IMR-90 (cell line): ENCODE measurements at regions not wholly inside any gene's neighbourhood (a gene's known extent, or its start where the extent isn't known, plus 50 kb on each side); places are given as distances from the start of the nearest gene placed in this dataset.

Experiments
- ATAC-seq: fragments of 200-7000 bp; cut with Tn5 transposase; 2 replicates; pipeline ENCODE4 v1.9.1; 2020; ENCODE audit warnings: low read depth, mild to moderate bottlenecking, moderate library complexity
- BruUV-seq: library from RNA; stranded (reverse); fragments of 400-500 nt; replicated peaks from 2 replicates; lab custom pipeline; 2021; lab: Mats Ljungman, UMichigan
- CTCF ChIA-PET: fragments of 300-600 bp; formaldehyde crosslinking; extraction: SDS; loops from one replicate; lab custom pipeline; 2021; ENCODE audit warnings: antibody characterized with exemption; lab: Yijun Ruan, JAX
- POLR2A ChIA-PET: fragments of 300-600 bp; sonication (Branson Sonifier 250); formaldehyde crosslinking; loops from one replicate; lab custom pipeline; 2022; ENCODE audit warnings: antibody characterized with exemption; ENCODE audit not compliant: unreplicated experiment; lab: Charles Lee
- DNase-seq: peaks from one replicate; pipeline ENCODE4 v3.0.0; 2013
- H2AFZ ChIP-seq: replicated peaks from 2 replicates; pipeline ENCODE3; 2013; ENCODE audit warnings: low read length, mild to moderate bottlenecking; ENCODE audit not compliant: poor library complexity
- H2AK5ac ChIP-seq: 2 replicates; pipeline ENCODE4 v1.6.1; 2013; ENCODE audit warnings: low read depth, low read length, inconsistent platforms
- H2AK9ac ChIP-seq: replicated peaks from 2 replicates; pipeline ENCODE3; 2013; ENCODE audit warnings: mild to moderate bottlenecking, low read depth, low read length, moderate library complexity; ENCODE audit not compliant: poor library complexity
- H2BK120ac ChIP-seq: 2 replicates; pipeline ENCODE4 v1.6.1; 2013; ENCODE audit warnings: low read depth, low read length, inconsistent platforms
- H2BK15ac ChIP-seq: 3 replicates; pipeline ENCODE4 v1.6.1; 2013; ENCODE audit warnings: low read depth, low read length, inconsistent platforms
- H2BK20ac ChIP-seq: 2 replicates; pipeline ENCODE4 v1.6.1; 2013; ENCODE audit warnings: low read depth, mild to moderate bottlenecking, inconsistent platforms, low read length, moderate library complexity
- H2BK5ac ChIP-seq: 2 replicates; pipeline ENCODE4 v1.6.1; 2013; ENCODE audit warnings: mild to moderate bottlenecking, low read depth, low read length, inconsistent platforms; ENCODE audit not compliant: poor library complexity, severe bottlenecking
- H3K14ac ChIP-seq: replicated peaks from 2 replicates; pipeline ENCODE4 v1.6.1; 2013; ENCODE audit warnings: low read depth, low read length, inconsistent platforms
- H3K18ac ChIP-seq: 2 replicates; pipeline ENCODE4 v1.6.1; 2013; ENCODE audit warnings: low read depth, low read length, control low read depth
- H3K23ac ChIP-seq: 2 replicates; pipeline ENCODE4 v1.6.1; 2013; ENCODE audit warnings: low read depth, low read length, inconsistent platforms
- H3K27ac ChIP-seq: 2 replicates; pipeline ENCODE4 v1.5.1; 2013; ENCODE audit warnings: mild to moderate bottlenecking, control low read depth, low read length; ENCODE audit not compliant: insufficient read depth
- H3K27me3 ChIP-seq: 2 replicates; pipeline ENCODE4 v1.6.1; 2013; ENCODE audit warnings: low read length; ENCODE audit not compliant: control insufficient read depth, insufficient read depth
- H3K36me3 ChIP-seq: 2 replicates; pipeline ENCODE4 v1.6.1; 2013; ENCODE audit warnings: low read length, mixed read lengths; ENCODE audit not compliant: control insufficient read depth, insufficient read depth
- H3K4ac ChIP-seq: 2 replicates; pipeline ENCODE4 v1.6.1; 2013; ENCODE audit warnings: low read depth, low read length, inconsistent platforms
- H3K4me1 ChIP-seq: 2 replicates; pipeline ENCODE4 v1.6.1; 2013; ENCODE audit warnings: low read length, mixed read lengths; ENCODE audit not compliant: control insufficient read depth, insufficient read depth
- H3K4me2 ChIP-seq: 2 replicates; pipeline ENCODE4 v1.6.1; 2013; ENCODE audit warnings: low read depth, mild to moderate bottlenecking, control low read depth, low read length, moderate library complexity
- H3K4me3 ChIP-seq: 2 replicates; pipeline ENCODE4 v1.5.1; 2013; ENCODE audit warnings: low read depth, mild to moderate bottlenecking, control low read depth, low read length, moderate library complexity; ENCODE audit not compliant: insufficient read depth
- H3K56ac ChIP-seq: 2 replicates; pipeline ENCODE4 v1.6.1; 2013; ENCODE audit warnings: low read length, inconsistent platforms; ENCODE audit not compliant: insufficient read depth; ENCODE audit errors: extremely low read depth
- H3K79me1 ChIP-seq, 2 experiments: 2 replicates each; pipeline ENCODE4 v1.6.1; 2013; ENCODE audit warnings: low read length in 2 of 2, inconsistent platforms in 1 of 2, low read depth in 1 of 2
- H3K9ac ChIP-seq: 2 replicates; pipeline ENCODE4 v1.6.1; 2013; ENCODE audit warnings: low read depth, low read length, control low read depth
- H3K9me1 ChIP-seq: 2 replicates; pipeline ENCODE4 v1.6.1; 2013; ENCODE audit warnings: low read length, inconsistent platforms; ENCODE audit not compliant: insufficient read depth
- H3K9me3 ChIP-seq: 2 replicates; pipeline ENCODE4 v1.6.1; 2013; ENCODE audit warnings: low read length; ENCODE audit not compliant: control insufficient read depth, insufficient read depth
- H4K20me1 ChIP-seq: 2 replicates; pipeline ENCODE4 v1.6.1; 2013; ENCODE audit warnings: low read length, inconsistent platforms; ENCODE audit not compliant: insufficient read depth
- H4K5ac ChIP-seq: 2 replicates; pipeline ENCODE4 v1.6.1; 2013; ENCODE audit warnings: mild to moderate bottlenecking, low read depth, low read length, control low read depth
- H4K8ac ChIP-seq, 2 experiments: 2 replicates each; pipeline ENCODE4 v1.6.1; 2013; ENCODE audit warnings: low read depth in 2 of 2, low read length in 2 of 2, control low read depth in 1 of 2, inconsistent platforms in 1 of 2
- H4K91ac ChIP-seq: 2 replicates; pipeline ENCODE4 v1.6.1; 2013; ENCODE audit warnings: low read depth, low read length, inconsistent platforms; ENCODE audit not compliant: insufficient read depth
- CEBPB ChIP-seq: IDR thresholded peaks from 2 replicates; pipeline ENCODE4 v1.6.1; 2012; ENCODE audit warnings: low read depth, low read length, improper control_type of control experiment
- FOS ChIP-seq: fragments of 150-350 bp; IDR thresholded peaks from 2 replicates; pipeline ENCODE4 v1.6.1; 2016; ENCODE audit warnings: low read depth, low read length
- MAFK ChIP-seq: IDR thresholded peaks from 2 replicates; pipeline ENCODE4 v1.6.1; 2012; ENCODE audit warnings: low read depth, low read length, improper control_type of control experiment
- MAZ ChIP-seq: IDR thresholded peaks from 2 replicates; pipeline ENCODE4 v1.6.1; 2012; ENCODE audit warnings: low read depth, mild to moderate bottlenecking, low read length, improper control_type of control experiment, moderate library complexity, borderline replicate concordance
- MXI1 ChIP-seq: IDR thresholded peaks from 2 replicates; pipeline ENCODE4 v1.6.1; 2012; ENCODE audit warnings: low read depth, mild to moderate bottlenecking, low read length, moderate library complexity, borderline replicate concordance
- NFE2L2 ChIP-seq: fragments of 150-350 bp; IDR thresholded peaks from 2 replicates; pipeline ENCODE4 v1.6.1; 2016; ENCODE audit warnings: low read depth, mild to moderate bottlenecking, low read length
- RAD21 ChIP-seq: IDR thresholded peaks from 2 replicates; pipeline ENCODE4 v1.6.1; 2012; ENCODE audit warnings: low read length, improper control_type of control experiment
- RFX5 ChIP-seq: IDR thresholded peaks from 2 replicates; pipeline ENCODE4 v1.8.0; 2012; ENCODE audit warnings: low read depth, mild to moderate bottlenecking, low read length, moderate library complexity
- WGBS, 2 experiments: methylation state at CpG; one replicate each; pipeline versions ENCODE4 v1.1.5 to v1.1.7; 2013; ENCODE audit warnings: missing lambda C conversion rate in 2 of 2; ENCODE audit not compliant: insufficient read length in 1 of 2; ENCODE audit errors: extremely low coverage in 2 of 2; 5-methylcytosine and 5-hydroxymethylcytosine counted together
- dilution Hi-C: fragments of 300-500 bp; cut with HindIII; formaldehyde crosslinking; loops from one replicate; pipeline ENCODE4 v1.14.3; 2018; ENCODE audit warnings: low sequenced_read_pairs; ENCODE audit not compliant: unreplicated experiment
- in situ Hi-C: fragments of 300-500 bp; cut with MboI; formaldehyde crosslinking; loops from 3 replicates; pipeline ENCODE4 v1.14.3; 2019; ENCODE audit warnings: low sequenced_read_pairs, inconsistent platforms, mixed read lengths
- intact Hi-C: fragments of 100-400 bp; cut with micrococcal nuclease; formaldehyde crosslinking; loops from 2 replicates; pipeline ENCODE4 v1.10.0; 2022
- TF ChIP-seq, protein P1 (sequence below): fragments of 150-350 bp; IDR thresholded peaks from 2 replicates; pipeline ENCODE4 v1.6.1; 2017; ENCODE audit warnings: mild to moderate bottlenecking, antibody characterized with exemption, low read length, low read depth

DNA sequence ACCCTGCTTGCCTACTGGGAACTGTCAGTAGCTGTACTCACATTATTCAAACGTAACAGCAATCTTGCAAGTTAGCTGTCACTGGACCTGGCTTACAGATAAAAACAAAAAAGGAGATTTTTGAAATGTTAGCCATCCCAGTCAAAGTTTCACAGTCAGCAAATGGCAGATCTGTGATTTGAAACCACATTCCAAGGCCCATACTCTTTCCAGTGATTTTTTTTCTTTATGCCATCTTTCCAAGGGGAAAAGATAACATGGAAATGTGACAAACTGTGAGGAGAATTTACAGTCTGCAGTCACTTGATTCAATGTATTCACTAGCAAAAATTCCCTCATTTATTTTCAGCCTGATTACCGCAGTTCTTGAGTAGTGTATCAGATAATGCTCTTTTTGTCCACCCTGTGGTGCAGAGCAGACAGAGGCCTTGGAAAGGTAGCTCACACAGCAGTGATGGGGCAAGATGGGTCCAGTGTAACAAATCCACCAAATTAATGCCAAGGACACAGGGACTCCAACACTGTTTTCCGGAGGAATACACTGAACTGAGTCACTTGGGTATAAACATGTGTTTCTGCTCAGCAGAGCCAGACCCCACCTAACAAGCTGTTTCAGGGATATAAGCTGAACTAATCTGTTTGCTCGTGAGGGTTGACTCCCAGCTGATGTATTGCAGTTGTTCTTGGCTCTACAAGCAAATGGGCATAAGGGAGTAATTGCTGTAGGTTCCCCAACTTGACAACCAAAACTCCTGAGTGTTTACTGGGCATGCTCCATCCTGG lies 49.9 kb upstream of the ADGRF1 start:
- Histone ChIP-seq H2BK5ac (no peak overlapping the region), H2BK120ac (no peak overlapping the region), H3K4me3 (no peak overlapping the region), H2AFZ (no peak overlapping the region), H3K9me3 (no peaks in the 10 kb centered on the region), H3K36me3 (no peaks in the 10 kb centered on the region), H4K20me1 (no peaks in the 10 kb centered on the region), H2BK20ac (no peak overlapping the region), H2BK15ac (no peak overlapping the region), H3K9ac (no peak overlapping the region), H3K9me1 (no peaks in the 10 kb centered on the region), H3K18ac (no peak overlapping the region), H3K27ac (no peak overlapping the region), H2AK5ac (no peak overlapping the region), H4K5ac (no peak overlapping the region), H3K4me1 (no peaks in the 10 kb centered on the region), H3K4ac (no peak overlapping the region), H4K91ac (no peak overlapping the region), H3K14ac (no peak overlapping the region), H4K8ac (no peak overlapping the region), H2AK9ac (no peak overlapping the region), H3K79me1 (no peaks in the 10 kb centered on the region), H3K23ac (no peak overlapping the region), H3K27me3 (peaks cover 6% of the 10 kb centered on the region; the same call in 1 of the 2 replicates), H3K56ac (no peak overlapping the region), H3K4me2 (no peak overlapping the region; the same call in 1 of the 2 replicates)
- no TSS peak for BruUV-seq
- TF ChIP-seq MAZ: no peak
- no peak for TF ChIP-seq MXI1
- TF ChIP-seq CEBPB: no peak
- TF ChIP-seq, protein P1, sequence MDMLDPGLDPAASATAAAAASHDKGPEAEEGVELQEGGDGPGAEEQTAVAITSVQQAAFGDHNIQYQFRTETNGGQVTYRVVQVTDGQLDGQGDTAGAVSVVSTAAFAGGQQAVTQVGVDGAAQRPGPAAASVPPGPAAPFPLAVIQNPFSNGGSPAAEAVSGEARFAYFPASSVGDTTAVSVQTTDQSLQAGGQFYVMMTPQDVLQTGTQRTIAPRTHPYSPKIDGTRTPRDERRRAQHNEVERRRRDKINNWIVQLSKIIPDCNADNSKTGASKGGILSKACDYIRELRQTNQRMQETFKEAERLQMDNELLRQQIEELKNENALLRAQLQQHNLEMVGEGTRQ: no peak
- TF ChIP-seq RAD21: no peak
- TF ChIP-seq MAFK: no peak
- no peak for TF ChIP-seq RFX5
- TF ChIP-seq NFE2L2: no peak
- no peak for TF ChIP-seq FOS
- intact Hi-C loops (no loop called here), in situ Hi-C loops (no loop called here), dilution Hi-C loops (no loop called here)
- WGBS, 2 experiments: no CpG with 5 or more reads among the region's 4 CpGs
- DNase-seq (no peak), ATAC-seq (peak; percentile 37; the same call in 1 of the 2 replicates)
- ChIA-PET CTCF (interaction anchor here (1.9 kb wide), 1 partner anchor 218 kb away, joined by 10 read pairs; the partner anchor contains the start of gene TNFRSF21), POLR2A (no interaction called here)
